ENCODE measurements at regions not wholly inside any gene's neighbourhood (a gene's known extent, or its start where the extent isn't known, plus 50 kb on each side); places are given as distances from the start of the nearest gene placed in this dataset.

- Histone ChIP-seq H3K14ac (ENCODE audit: insufficient read depth, low read length) (no peak overlapping the region), H3K79me2 (ENCODE audit: insufficient read depth, low read length) (no peaks in the 10 kb centered on the region), H3K56ac (ENCODE audit: insufficient read length, low read depth, low read length) (no peak overlapping the region), H3K23ac (ENCODE audit: insufficient read length, low read depth, low read length) (no peak overlapping the region), H3T11ph (ENCODE audit: low read length) (no peak overlapping the region), H3K9ac (ENCODE audit: extremely low read depth, insufficient read length, low read length) (no peak overlapping the region), H2AK5ac (ENCODE audit: insufficient read length, low read length) (no peak overlapping the region), H3K23me2 (ENCODE audit: insufficient read length, low read depth, low read length, poor library complexity, severe bottlenecking) (no peaks in the 10 kb centered on the region), H3K9me3 (ENCODE audit: control insufficient read depth, low read depth, low read length) (no peaks in the 10 kb centered on the region), H4K8ac (replicated peaks; ENCODE audit: insufficient read length, low read depth, low read length) (no peak overlapping the region), H3K18ac (ENCODE audit: insufficient read length, low read depth, low read length) (no peak overlapping the region), H3K27me3 (ENCODE audit: insufficient read depth, low read length) (no peaks in the 10 kb centered on the region), H3K4me1 (ENCODE audit: insufficient read depth, low read length) (peaks cover 4% of the 10 kb centered on the region; the same call in 1 of the 2 replicates), H4K91ac (ENCODE audit: insufficient read length, low read depth, low read length) (no peak overlapping the region), H2BK120ac (ENCODE audit: low read depth, low read length, poor library complexity, severe bottlenecking) (no peak overlapping the region), H2BK12ac (ENCODE audit: insufficient read length, low read depth, low read length) (no peak overlapping the region), H3K4ac (ENCODE audit: low read depth, low read length) (no peak overlapping the region), H3K27ac (ENCODE audit: insufficient read length, low read depth, low read length) (no peak overlapping the region), H3K79me1 (ENCODE audit: insufficient read depth, low read depth, low read length, poor library complexity, severe bottlenecking) (no peaks in the 10 kb centered on the region), H4K20me1 (ENCODE audit: control insufficient read depth, insufficient read depth, insufficient read length) (no peaks in the 10 kb centered on the region), H2BK20ac (ENCODE audit: low read depth, low read length, poor library complexity, severe bottlenecking) (no peak overlapping the region), H2AFZ (ENCODE audit: low read length) (no peak overlapping the region), H2BK15ac (ENCODE audit: low read depth, low read length) (no peak overlapping the region), H4K5ac (ENCODE audit: insufficient read length, low read depth, low read length) (no peak overlapping the region), H3K4me2 (ENCODE audit: insufficient read depth, insufficient read length, low read length) (no peak overlapping the region), H2BK5ac (ENCODE audit: insufficient read length, low read length) (no peak overlapping the region)
- Mint-ChIP-seq H3K9me3 (peaks cover 0 to 3% of the 10 kb centered on the region in 2 experiments; a peak in 3 of 5 replicates), H3K4me1 (peaks cover 14 to 22% of the 10 kb centered on the region in 2 experiments), H3K27me3 (ENCODE audit: low read depth) (no peaks in the 10 kb centered on the region), H3K36me3 (ENCODE audit: insufficient read depth in 1 of 3, low read depth in 3 of 3) (no peaks in the 10 kb centered on the region), H3K4me3 (no peak overlapping the region), H3K27ac (no peak overlapping the region)
- DNase-seq = no peak
- no CpG with 5 or more reads among the region's 4 CpGs for WGBS (ENCODE audit: extremely low coverage, insufficient read length, low lambda C conversion rate)
- TF ChIP-seq CTCF (conservative IDR thresholded peaks at IDR 0.05) = no peak
Measured at GRCh38 chr1:184199438-184200085, 148.0 kb downstream of the TSEN15 start.
